GM19395 (cell line): ENCODE measurements at regions not wholly inside any gene's neighbourhood (a gene's known extent, or its start where the extent isn't known, plus 50 kb on each side); places are given as distances from the start of the nearest gene placed in this dataset.

Source experiments
- ATAC-seq: cut with Tn5 transposase; IDR thresholded peaks from one replicate; pipeline ENCODE4 v1.9.1; 2021; ENCODE audit warnings: mild to moderate bottlenecking, moderate library complexity; ENCODE audit not compliant: unreplicated experiment

GRCh38 chr10:111872591-111872990 lies 311.0 kb downstream of the GPAM start:
- ATAC-seq = no peak

- ATAC-seq = no peak
Measured at GRCh38 chr10:111873041-111873440, 310.5 kb downstream of the GPAM start.

- ATAC-seq = no peak
Measured at GRCh38 chr10:111873621-111874135, 309.9 kb downstream of the GPAM start.

- no peak for ATAC-seq
Measured at GRCh38 chr10:111874576-111874975, 309.0 kb downstream of the GPAM start.

GRCh38 chr10:111875725-111876124 lies 307.8 kb downstream of the GPAM start:
- ATAC-seq = no peak

- ATAC-seq = no peak
Measured at GRCh38 chr10:111877258-111877657, 306.3 kb downstream of the GPAM start.

- ATAC-seq = no peak
Measured at GRCh38 chr10:111879969-111880368, 303.6 kb downstream of the GPAM start.

- no peak for ATAC-seq
Measured at GRCh38 chr10:111885046-111885445, 298.5 kb downstream of the GPAM start.

GRCh38 chr10:111885919-111886318 lies 297.6 kb downstream of the GPAM start:
- ATAC-seq = no peak

- no peak for ATAC-seq
Measured at GRCh38 chr10:111887266-111887665, 296.3 kb downstream of the GPAM start.

GRCh38 chr10:111890046-111890445 lies 293.5 kb downstream of the GPAM start:
- no peak for ATAC-seq

- no peak for ATAC-seq
Measured at GRCh38 chr10:111916011-111916410, 267.6 kb downstream of the GPAM start.

GRCh38 chr10:111921821-111922220 lies 261.7 kb downstream of the GPAM start:
- ATAC-seq = no peak

GRCh38 chr10:111923032-111923431 lies 260.5 kb downstream of the GPAM start:
- no peak for ATAC-seq

GRCh38 chr10:111926286-111926685 lies 257.3 kb downstream of the GPAM start:
- ATAC-seq = no peak

GRCh38 chr10:111933937-111934336 lies 249.6 kb downstream of the GPAM start:
- ATAC-seq = no peak

- no peak for ATAC-seq
Measured at GRCh38 chr10:111934931-111935330, 248.6 kb downstream of the GPAM start.

- no peak for ATAC-seq
Measured at GRCh38 chr10:111936143-111936542, 247.4 kb downstream of the GPAM start.

GRCh38 chr10:111944331-111944730 lies 239.2 kb downstream of the GPAM start:
- ATAC-seq = no peak

GRCh38 chr10:111953949-111954348 lies 229.6 kb downstream of the GPAM start:
- no peak for ATAC-seq

GRCh38 chr10:111954386-111954785 lies 229.2 kb downstream of the GPAM start:
- no peak for ATAC-seq

- ATAC-seq = no peak
Measured at GRCh38 chr10:111956841-111957240, 226.7 kb downstream of the GPAM start.

GRCh38 chr10:111962951-111963350 lies 220.6 kb downstream of the GPAM start:
- ATAC-seq = no peak

- no peak for ATAC-seq
Measured at GRCh38 chr10:111967116-111967515, 216.4 kb downstream of the GPAM start.
